Mucosa of descending colon (tissue), 3 donors: ENCODE measurements at regions not wholly inside any gene's neighbourhood (a gene's known extent, or its start where the extent isn't known, plus 50 kb on each side); places are given as distances from the start of the nearest gene placed in this dataset.

Experiments
- ATAC-seq: fragments of 200-7000 bp; cut with Tn5 transposase; one replicate; pipeline ENCODE4 v1.9.1; 2020; ENCODE audit warnings: mild to moderate bottlenecking, moderate library complexity
- DNase-seq, 3 donors: peaks; one replicate each; pipeline ENCODE4 v3.0.0-alpha.2; 2020
- H3K36me3 ChIP-seq: fragments of 200-600 bp; one replicate; pipeline ENCODE4 v1.8.0; 2021; ENCODE audit warnings: low read depth, mild to moderate bottlenecking
- H3K4me1 ChIP-seq: fragments of 200-600 bp; one replicate; pipeline ENCODE4 v1.8.0; 2021; ENCODE audit warnings: low read depth, mild to moderate bottlenecking
- H3K4me3 ChIP-seq: fragments of 200-600 bp; one replicate; pipeline ENCODE4 v1.8.0; 2021; ENCODE audit warnings: mild to moderate bottlenecking
- H3K9me3 ChIP-seq: fragments of 200-600 bp; one replicate; pipeline ENCODE4 v1.8.0; 2021; ENCODE audit warnings: mild to moderate bottlenecking
- intact Hi-C, 2 donors: fragments of 100-400 bp; cut with DNase I in 1 of 2; cut with micrococcal nuclease in 1 of 2; formaldehyde crosslinking; loops; one replicate each; pipeline versions ENCODE4 v1.11.0 to v1.11.1; 2022; cut with DNase I, micrococcal nuclease
- TF ChIP-seq, protein P1 (sequence below): fragments of 200-600 bp; IDR thresholded peaks from one replicate; pipeline ENCODE4 v1.8.0; 2022; ENCODE audit warnings: antibody characterized with exemption, mild to moderate bottlenecking
- donor health status: DM: no; HTN: no; CAD: no; lungs with moderate emphysema.
- donor health status: DM: no; HTN: no; CAD: no.
- donor health status: DM: no; HTN: yes; CAD: no.

- ATAC-seq (no peak), DNase-seq (peak in 1 of 3 donors; percentile 51)
- no peaks in the 10 kb centered on the region for H3K36me3 ChIP-seq
- H3K9me3 ChIP-seq, result no peaks in the 10 kb centered on the region
- TF ChIP-seq, protein P1, sequence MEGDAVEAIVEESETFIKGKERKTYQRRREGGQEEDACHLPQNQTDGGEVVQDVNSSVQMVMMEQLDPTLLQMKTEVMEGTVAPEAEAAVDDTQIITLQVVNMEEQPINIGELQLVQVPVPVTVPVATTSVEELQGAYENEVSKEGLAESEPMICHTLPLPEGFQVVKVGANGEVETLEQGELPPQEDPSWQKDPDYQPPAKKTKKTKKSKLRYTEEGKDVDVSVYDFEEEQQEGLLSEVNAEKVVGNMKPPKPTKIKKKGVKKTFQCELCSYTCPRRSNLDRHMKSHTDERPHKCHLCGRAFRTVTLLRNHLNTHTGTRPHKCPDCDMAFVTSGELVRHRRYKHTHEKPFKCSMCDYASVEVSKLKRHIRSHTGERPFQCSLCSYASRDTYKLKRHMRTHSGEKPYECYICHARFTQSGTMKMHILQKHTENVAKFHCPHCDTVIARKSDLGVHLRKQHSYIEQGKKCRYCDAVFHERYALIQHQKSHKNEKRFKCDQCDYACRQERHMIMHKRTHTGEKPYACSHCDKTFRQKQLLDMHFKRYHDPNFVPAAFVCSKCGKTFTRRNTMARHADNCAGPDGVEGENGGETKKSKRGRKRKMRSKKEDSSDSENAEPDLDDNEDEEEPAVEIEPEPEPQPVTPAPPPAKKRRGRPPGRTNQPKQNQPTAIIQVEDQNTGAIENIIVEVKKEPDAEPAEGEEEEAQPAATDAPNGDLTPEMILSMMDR, result no peak
- intact Hi-C loops, result no loop called here
- H3K4me1 ChIP-seq, result peaks cover 4% of the 10 kb centered on the region
- H3K4me3 ChIP-seq, result no peak overlapping the region
Observed at GRCh38 chr20:50312682-50313521, 122.3 kb downstream of the CEBPB start.

DNA sequence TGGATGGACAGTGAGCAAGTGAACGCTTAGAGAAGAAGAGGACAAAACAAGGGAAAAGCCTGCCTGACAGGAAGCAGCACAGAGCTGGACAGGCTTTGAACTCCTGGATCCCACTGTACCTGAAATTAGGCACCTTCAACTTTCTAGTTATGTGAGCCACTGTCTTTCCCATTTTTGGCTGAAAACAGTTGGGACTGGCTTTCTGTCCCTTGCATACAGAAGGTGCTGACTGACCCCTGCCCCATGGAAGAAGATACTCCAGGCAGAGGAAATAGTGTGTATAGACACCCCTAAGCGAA, 122.8 kb downstream of the CEBPB start:
- Histone ChIP-seq H3K36me3 (no peaks in the 10 kb centered on the region), H3K9me3 (no peaks in the 10 kb centered on the region), H3K4me1 (peaks cover 4% of the 10 kb centered on the region), H3K4me3 (no peak overlapping the region)
- TF ChIP-seq, protein P1, result no peak
- intact Hi-C loops, result no loop called here
- DNase-seq (no peak), ATAC-seq (no peak)

- DNase-seq (no peak), ATAC-seq (no peak)
- Histone ChIP-seq H3K4me3 (no peak overlapping the region), H3K9me3 (no peaks in the 10 kb centered on the region), H3K4me1 (peaks cover under 1% of the 10 kb centered on the region), H3K36me3 (no peaks in the 10 kb centered on the region)
- TF ChIP-seq, protein P1, result no peak
- intact Hi-C loops, result no loop called here
Observed at GRCh38 chr20:50313827-50314677, 123.4 kb downstream of the CEBPB start.

DNA sequence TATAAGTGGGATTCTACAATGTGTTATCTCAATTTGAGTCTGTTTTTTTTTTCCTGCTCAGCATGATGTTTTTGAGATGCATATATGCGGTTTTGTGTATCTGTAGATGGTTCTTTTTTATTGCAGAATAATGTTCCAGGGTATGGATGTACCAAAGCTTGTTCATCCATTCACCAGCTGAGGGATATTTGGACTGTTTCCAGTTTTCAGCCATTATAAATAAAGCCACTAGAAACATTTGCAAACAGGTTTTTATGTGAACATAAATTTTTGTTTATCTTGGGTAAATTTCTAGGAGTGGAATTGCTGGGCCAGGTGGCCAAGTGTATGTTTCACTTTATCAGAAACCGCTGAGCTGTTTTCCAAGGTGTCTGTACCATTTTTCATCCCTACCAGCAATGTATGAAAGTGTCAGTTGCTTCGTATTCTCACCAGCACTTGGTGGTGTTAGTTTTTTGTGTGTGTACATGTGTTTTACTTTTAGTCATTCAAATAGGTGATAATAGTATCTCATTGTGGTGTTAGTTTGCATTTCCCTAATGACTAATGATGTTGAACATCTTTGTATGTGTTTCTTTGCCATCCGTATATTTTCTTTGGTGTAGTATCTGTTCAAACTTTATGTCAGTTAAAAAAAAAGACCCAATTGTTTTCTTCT, 124.2 kb downstream of the CEBPB start:
- TF ChIP-seq, protein P1, result no peak
- no peak for DNase-seq

DNA sequence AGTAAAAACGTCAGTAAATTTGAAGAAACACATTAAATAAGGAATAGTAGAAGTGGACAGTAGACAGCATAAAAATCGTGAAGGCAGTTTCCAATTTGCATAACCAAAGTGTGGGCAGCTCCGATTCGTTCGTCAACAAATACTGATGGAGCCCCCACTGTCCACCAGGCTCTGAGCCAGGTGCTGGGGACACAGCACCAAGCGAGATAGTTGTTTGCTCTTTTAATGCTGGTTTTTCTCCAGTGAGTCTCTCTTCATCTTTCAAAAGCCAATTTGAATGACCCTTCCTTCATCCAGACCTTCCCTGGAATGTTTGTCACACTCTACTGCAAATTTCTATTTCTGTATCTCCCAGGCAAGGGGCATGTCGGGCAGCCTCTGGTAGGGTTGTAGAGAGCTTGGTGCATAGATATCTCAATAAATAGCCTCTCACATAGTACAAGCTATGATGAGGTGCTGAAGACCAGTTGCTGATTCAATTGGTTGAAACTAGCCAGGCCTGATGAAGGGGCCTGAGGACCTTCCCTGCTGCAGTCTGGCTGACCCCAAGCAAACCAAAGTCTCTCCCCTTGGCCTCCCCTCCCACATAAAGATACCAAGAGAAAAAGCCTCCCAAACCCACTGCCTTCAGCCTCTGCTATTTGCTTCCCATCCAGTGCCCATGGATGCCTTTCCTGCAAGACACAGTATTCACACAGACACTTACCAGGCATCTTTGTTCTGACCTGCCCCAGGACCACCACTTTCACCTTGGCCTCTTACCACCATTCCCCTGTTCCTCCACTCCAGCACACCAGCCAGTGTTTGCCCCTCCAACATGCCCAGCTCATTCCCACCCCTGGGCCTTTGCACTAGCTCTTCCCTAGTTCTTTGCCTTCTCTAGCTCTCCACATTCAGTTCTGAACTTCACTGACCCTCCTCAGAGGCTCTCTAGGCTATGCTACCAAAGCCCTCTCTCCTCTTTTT, 125.2 kb downstream of the CEBPB start:
- no peak for ATAC-seq
- Histone ChIP-seq H3K9me3 (no peaks in the 10 kb centered on the region), H3K4me1 (peaks cover under 1% of the 10 kb centered on the region), H3K36me3 (no peaks in the 10 kb centered on the region), H3K4me3 (no peak overlapping the region)
- no peak for DNase-seq
- intact Hi-C loops, result no loop called here
- TF ChIP-seq, protein P1, result no peak

More for the DNA sequence above, 124.2 kb downstream of the CEBPB start:
- intact Hi-C loops, result no loop called here
- Histone ChIP-seq H3K36me3 (no peaks in the 10 kb centered on the region), H3K4me1 (no peaks in the 10 kb centered on the region), H3K4me3 (no peak overlapping the region), H3K9me3 (no peaks in the 10 kb centered on the region)
- no peak for ATAC-seq
